K562 (cell line): ENCODE measurements at regions not wholly inside any gene's neighbourhood (a gene's known extent, or its start where the extent isn't known, plus 50 kb on each side); places are given as distances from the start of the nearest gene placed in this dataset.
A peak's percentile ranks its signal among the peaks of the same experiment; 100 is the strongest.

Experiments used
- ATAC-seq: fragments of 200-7000 bp; cut with Tn5 transposase; 3 replicates; pipeline ENCODE4 v1.9.1; 2020; ENCODE audit warnings: moderate library complexity
- BruUV-seq: library from RNA; stranded (reverse); fragments of 400-500 nt; replicated peaks from 2 replicates; lab custom pipeline; 2021; lab: Mats Ljungman, UMichigan
- CTCF ChIA-PET: fragments of 300-600 bp; formaldehyde crosslinking; extraction: SDS; loops from one replicate; lab custom pipeline; 2021; ENCODE audit warnings: low intra/inter-chr PET ratio; lab: Yijun Ruan, JAX
- POLR2A ChIA-PET: fragments of 300-600, 350-650 bp; sonication (Branson Sonifier 250); formaldehyde crosslinking; extraction: SDS; loops from one replicate; lab custom pipeline; 2021; ENCODE audit warnings: antibody characterized with exemption, inconsistent platforms; lab: Yijun Ruan, JAX
- DNase-seq, 4 experiments: peaks; one replicate each; pipeline versions ENCODE4 v3.0.0 to v3.0.0-alpha.2; 2011 to 2018; ENCODE audit warnings: low spot score in 3 of 4, mixed read lengths in 3 of 4; ENCODE audit errors: extremely low read depth in 1 of 4
- FAIRE-seq: peaks from 2 replicates; lab custom pipeline; 2011; peaks lifted over from hg19 to GRCh38; lab: Jason Lieb, UNC
- H2AFZ ChIP-seq: 2 replicates; pipeline ENCODE4 v1.6.0; 2011; ENCODE audit warnings: low read depth, low read length, control low read depth, inconsistent platforms
- H3K27ac ChIP-seq: fragments of 200-600 bp; 3 replicates; pipeline ENCODE4 v1.8.0; 2011; ENCODE audit warnings: low read depth, mild to moderate bottlenecking, control low read depth, inconsistent platforms, low read length, moderate library complexity, mixed read lengths; ENCODE audit errors: extremely low read depth
- H3K27me3 ChIP-seq, 2 experiments: fragments of 300-600 bp in 1 of 2; 2 replicates in 1 of 2; 3 replicates in 1 of 2; pipeline versions ENCODE4 v1.6.0 to v1.8.0; 2011; ENCODE audit warnings: inconsistent platforms in 2 of 2, low read length in 2 of 2, mild to moderate bottlenecking in 1 of 2, mixed read lengths in 1 of 2, moderate library complexity in 1 of 2; ENCODE audit not compliant: control insufficient read depth in 2 of 2, insufficient read depth in 2 of 2
- H3K36me3 ChIP-seq: fragments of 300-600 bp; 3 replicates; pipeline ENCODE4 v1.8.0; 2011; ENCODE audit warnings: mild to moderate bottlenecking, low read length, inconsistent platforms; ENCODE audit not compliant: control insufficient read depth, insufficient read depth
- H3K4me1 ChIP-seq, 2 experiments: fragments of 200-600 bp in 1 of 2; replicated peaks in 1 of 2; 2 replicates in 1 of 2; 3 replicates in 1 of 2; pipeline versions ENCODE4 v1.5.1 to v1.8.0; 2011; ENCODE audit warnings: inconsistent platforms in 2 of 2, low read length in 2 of 2, mild to moderate bottlenecking in 1 of 2, mixed read lengths in 1 of 2, moderate library complexity in 1 of 2; ENCODE audit not compliant: control insufficient read depth in 2 of 2, insufficient read depth in 2 of 2
- H3K4me2 ChIP-seq: 2 replicates; pipeline ENCODE4 v1.6.1; 2011; ENCODE audit warnings: low read length, control low read depth, inconsistent platforms, mixed read lengths; ENCODE audit not compliant: insufficient read depth
- H3K4me3 ChIP-seq: fragments of 200-600 bp; sonication (generic), shearing (Covaris generic); 2 replicates; pipeline ENCODE4 v1.5.1; 2016; ENCODE audit warnings: control low read depth, inconsistent platforms
- H3K79me2 ChIP-seq: fragments of 200-600 bp; 3 replicates; pipeline ENCODE4 v1.8.0; 2011; ENCODE audit warnings: low read length, inconsistent platforms; ENCODE audit not compliant: control insufficient read depth, insufficient read depth
- H3K9ac ChIP-seq, 2 experiments: 2 replicates each; pipeline versions ENCODE4 v1.6.0 to v1.6.1; 2011; ENCODE audit warnings: low read depth in 2 of 2, low read length in 2 of 2, control low read depth in 1 of 2, inconsistent platforms in 1 of 2, mild to moderate bottlenecking in 1 of 2, mixed read lengths in 1 of 2; ENCODE audit not compliant: insufficient read depth in 1 of 2
- H3K9me1 ChIP-seq: one replicate; pipeline ENCODE4 v1.6.0; 2011; ENCODE audit warnings: inconsistent platforms, mild to moderate bottlenecking, low read length, moderate library complexity; ENCODE audit not compliant: control insufficient read depth, insufficient read depth
- H3K9me3 ChIP-seq: replicated peaks from 2 replicates; pipeline ENCODE4 v1.5.1; 2011; ENCODE audit warnings: low read depth, low read length, inconsistent platforms; ENCODE audit not compliant: control insufficient read depth, insufficient read depth
- H4K20me1 ChIP-seq: replicated peaks from 2 replicates; pipeline ENCODE4 v1.6.1; 2011; ENCODE audit warnings: low read length, inconsistent platforms, mixed read lengths; ENCODE audit not compliant: control insufficient read depth, insufficient read depth
- ARID4B ChIP-seq: sonication (generic); formaldehyde crosslinking; IDR thresholded peaks from 2 replicates; pipeline ENCODE4 v1.8.0; 2022; ENCODE audit warnings: mild to moderate bottlenecking, missing genetic modification reagents
- GTF3C2 ChIP-seq: IDR thresholded peaks from 3 replicates; pipeline ENCODE4 v1.6.1; 2011; ENCODE audit warnings: borderline replicate concordance, mild to moderate bottlenecking, moderate library complexity; ENCODE audit not compliant: insufficient read length; ENCODE audit errors: extremely low read depth
- POLR2H ChIP-seq: IDR thresholded peaks from 2 replicates; pipeline ENCODE4 v1.6.1; 2016; ENCODE audit warnings: missing genetic modification characterization, low read depth, mild to moderate bottlenecking, control low read depth, missing compliant biosample characterization, moderate library complexity
- TRIM28 ChIP-seq: fragments of 450-650 bp; IDR thresholded peaks from 2 replicates; pipeline ENCODE4 v1.6.1; 2017
- ZFP36 ChIP-seq: fragments of 150-350 bp; IDR thresholded peaks from 2 replicates; pipeline ENCODE4 v1.6.1; 2018; ENCODE audit warnings: low read length, low read depth; ENCODE audit not compliant: partially characterized antibody
- ZNF280A ChIP-seq: fragments of 450-650 bp; IDR thresholded peaks from 2 replicates; pipeline ENCODE4 v1.6.1; 2018; ENCODE audit warnings: mild to moderate bottlenecking, low read depth; ENCODE audit not compliant: partially characterized antibody
- WGBS: fragments of 100-300 bp; shearing (Covaris generic); methylation state at CpG from one replicate; pipeline ENCODE4 v1.1.6; 2016; ENCODE audit warnings: low coverage, mixed read lengths; ENCODE audit not compliant: insufficient coverage; ENCODE audit errors: missing lambda C conversion rate; 5-methylcytosine and 5-hydroxymethylcytosine counted together
- in situ Hi-C: fragments of 300-500 bp; cut with MboI; formaldehyde crosslinking; loops from 4 replicates; pipeline ENCODE4 v1.15.0; 2018; ENCODE audit warnings: inconsistent platforms, mixed read lengths
- intact Hi-C: fragments of 100-400 bp; cut with micrococcal nuclease; formaldehyde crosslinking; loops from 2 replicates; pipeline ENCODE4 v1.14.2; 2022
- TF ChIP-seq, protein P1 (sequence below): sonication (generic); formaldehyde crosslinking; IDR thresholded peaks from 2 replicates; pipeline ENCODE4 v1.8.0; 2022; ENCODE audit warnings: mild to moderate bottlenecking, missing genetic modification reagents

DNA sequence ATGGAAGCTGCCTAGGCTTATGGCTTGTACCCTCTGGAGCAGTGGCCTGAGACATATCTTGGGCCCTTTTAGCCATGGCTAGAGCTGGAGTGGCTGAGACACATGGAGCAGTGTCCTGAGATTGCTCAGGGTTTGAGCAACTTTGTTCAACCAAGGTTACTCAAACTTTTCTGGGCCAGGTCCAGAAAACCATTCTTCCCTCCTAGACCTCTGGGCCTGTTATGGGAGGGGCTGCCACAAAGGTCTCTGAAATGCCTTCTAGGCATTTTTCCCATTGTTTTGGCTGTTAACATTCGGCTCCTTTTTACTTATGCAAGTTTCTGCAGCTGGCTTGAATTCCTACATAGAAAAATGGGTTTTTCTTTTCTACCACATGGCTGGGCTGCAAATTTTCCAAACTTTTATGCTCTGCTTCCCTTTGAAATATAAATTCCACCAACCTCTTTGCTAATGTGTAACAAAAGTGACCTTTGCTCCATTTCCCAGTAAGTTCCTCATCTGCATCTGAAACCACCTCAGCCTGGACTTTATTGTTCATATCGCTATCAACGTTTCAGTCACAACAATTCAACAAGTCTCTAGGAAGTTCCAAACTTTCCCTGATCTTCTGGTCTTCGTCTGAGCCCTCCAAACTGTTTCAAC is 84.9 kb upstream of the MAP4K3 start:
- ChIA-PET CTCF (no interaction called here), POLR2A (no interaction called here)
- in situ Hi-C loops = no loop called here
- no peak overlapping the region for H3K4me2 ChIP-seq
- H3K27ac ChIP-seq = no peak overlapping the region
- H3K9ac ChIP-seq = no peak overlapping the region
- DNase-seq (no peak), FAIRE-seq (no peak), ATAC-seq (no peak)
- H3K36me3 ChIP-seq = no peaks in the 10 kb centered on the region
- WGBS = 56% methylated on average over 4 of the region's 4 CpGs
- H2AFZ ChIP-seq = no peak overlapping the region
- no peaks in the 10 kb centered on the region for H3K9me1 ChIP-seq
- peaks cover 0 to 16% of the 10 kb centered on the region in 2 experiments; a peak in 3 of 5 replicates for H3K4me1 ChIP-seq
- H3K9me3 ChIP-seq = peaks cover 7% of the 10 kb centered on the region
- H3K79me2 ChIP-seq = no peaks in the 10 kb centered on the region
- BruUV-seq = no TSS peak
- intact Hi-C loops = no loop called here
- no peaks in the 10 kb centered on the region for H3K27me3 ChIP-seq
- H4K20me1 ChIP-seq = no peaks in the 10 kb centered on the region
- no peak overlapping the region for H3K4me3 ChIP-seq
- TF ChIP-seq ARID4B (no peak), GTF3C2 (no peak), ZFP36 (peak; percentile 87), ZNF280A (peak; percentile 38), POLR2H (tag) (no peak), TRIM28 (0 out of 2 replicates have a peak, but pooled peaks have one; percentile 51)
- TF ChIP-seq, protein P1, sequence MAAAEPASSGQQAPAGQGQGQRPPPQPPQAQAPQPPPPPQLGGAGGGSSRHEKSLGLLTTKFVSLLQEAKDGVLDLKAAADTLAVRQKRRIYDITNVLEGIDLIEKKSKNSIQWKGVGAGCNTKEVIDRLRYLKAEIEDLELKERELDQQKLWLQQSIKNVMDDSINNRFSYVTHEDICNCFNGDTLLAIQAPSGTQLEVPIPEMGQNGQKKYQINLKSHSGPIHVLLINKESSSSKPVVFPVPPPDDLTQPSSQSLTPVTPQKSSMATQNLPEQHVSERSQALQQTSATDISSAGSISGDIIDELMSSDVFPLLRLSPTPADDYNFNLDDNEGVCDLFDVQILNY = no peak
